GM12878 (cell line): ENCODE measurements at regions not wholly inside any gene's neighbourhood (a gene's known extent, or its start where the extent isn't known, plus 50 kb on each side); places are given as distances from the start of the nearest gene placed in this dataset.

Experiments
- ATAC-seq: fragments of 200-7000 bp; cut with Tn5 transposase; 3 replicates; pipeline ENCODE4 v1.9.1; 2020; ENCODE audit warnings: mild to moderate bottlenecking, moderate library complexity
- BruUV-seq: library from RNA; stranded (reverse); fragments of 400-500 nt; replicated peaks from 2 replicates; lab custom pipeline; 2021; lab: Mats Ljungman, UMichigan
- CTCF ChIA-PET: fragments of 300-600 bp; sonication (Branson Sonifier 250); formaldehyde crosslinking; extraction: SDS; loops from one replicate; lab custom pipeline; 2021; ENCODE audit warnings: inconsistent platforms; lab: Yijun Ruan, JAX
- POLR2A ChIA-PET: fragments of 350-600 bp; formaldehyde crosslinking; extraction: SDS; loops from one replicate; lab custom pipeline; 2021; ENCODE audit warnings: inconsistent platforms; lab: Charles Lee
- RAD21 ChIA-PET: fragments of 300-600 bp; sonication (Branson Sonifier 250); formaldehyde crosslinking; loops from one replicate; lab custom pipeline; 2023; ENCODE audit warnings: antibody characterized with exemption; ENCODE audit not compliant: unreplicated experiment; lab: Charles Lee
- SMC1A ChIA-PET: fragments of 300-600 bp; sonication (Branson Sonifier 250); formaldehyde crosslinking; loops from one replicate; lab custom pipeline; 2023; ENCODE audit not compliant: unreplicated experiment, uncharacterized antibody; lab: Charles Lee
- DNase-seq: peaks from one replicate; pipeline ENCODE4 v3.0.0-alpha.2; 2011; ENCODE audit warnings: low read depth, low spot score
- FAIRE-seq: peaks from 3 replicates; lab custom pipeline; 2011; peaks lifted over from hg19 to GRCh38; lab: Jason Lieb, UNC
- H2AFZ ChIP-seq: 2 replicates; pipeline ENCODE4 v1.6.0; 2011; ENCODE audit warnings: low read depth, low read length, control low read depth; ENCODE audit not compliant: control insufficient read depth
- H3K27ac ChIP-seq: 2 replicates; pipeline ENCODE4 v1.5.1; 2011; ENCODE audit warnings: control low read depth; ENCODE audit not compliant: control insufficient read depth, insufficient read depth
- H3K27me3 ChIP-seq, 2 experiments: replicated peaks in 1 of 2; 2 replicates each; pipeline versions ENCODE4 v1.6.0 to v1.6.1; 2011; ENCODE audit warnings: low read length in 1 of 2; ENCODE audit not compliant: control insufficient read depth in 2 of 2, insufficient read depth in 2 of 2
- H3K36me3 ChIP-seq, 2 experiments: 2 replicates each; pipeline ENCODE4 v1.5.1; 2011; ENCODE audit warnings: low read length in 1 of 2; ENCODE audit not compliant: control insufficient read depth in 2 of 2, insufficient read depth in 2 of 2
- H3K4me1 ChIP-seq: 2 replicates; pipeline ENCODE4 v1.6.1; 2011; ENCODE audit warnings: mild to moderate bottlenecking, low read length, moderate library complexity, mixed read lengths; ENCODE audit not compliant: control insufficient read depth, insufficient read depth
- H3K4me2 ChIP-seq: 2 replicates; pipeline ENCODE4 v1.6.0; 2011; ENCODE audit warnings: control low read depth; ENCODE audit not compliant: control insufficient read depth, insufficient read depth
- H3K4me3 ChIP-seq: fragments of 200-600 bp; sonication (generic); 2 replicates; pipeline ENCODE4 v1.5.1; 2016
- H3K79me2 ChIP-seq: 2 replicates; pipeline ENCODE4 v1.6.0; 2011; ENCODE audit warnings: low read length; ENCODE audit not compliant: control insufficient read depth, insufficient read depth
- H3K9ac ChIP-seq: 2 replicates; pipeline ENCODE4 v1.8.0; 2011; ENCODE audit warnings: low read length, control low read depth, mixed read lengths; ENCODE audit not compliant: control insufficient read depth, insufficient read depth
- H3K9me3 ChIP-seq: replicated peaks from 3 replicates; pipeline ENCODE4 v1.5.1; 2011; ENCODE audit warnings: mild to moderate bottlenecking, low read length; ENCODE audit not compliant: control insufficient read depth, insufficient read depth
- H4K20me1 ChIP-seq: 2 replicates; pipeline ENCODE4 v1.6.0; 2011; ENCODE audit not compliant: control insufficient read depth, insufficient read depth
- HDGF ChIP-seq: fragments of 450-650 bp; IDR thresholded peaks from 2 replicates; pipeline ENCODE4 v1.6.1; 2016; ENCODE audit warnings: antibody characterized with exemption
- HSF1 ChIP-seq: fragments of 150-350 bp; IDR thresholded peaks from 2 replicates; pipeline ENCODE4 v1.6.1; 2014; ENCODE audit warnings: mild to moderate bottlenecking, low read depth, low read length
- MXI1 ChIP-seq: fragments of 150-350 bp; IDR thresholded peaks from 2 replicates; pipeline ENCODE4 v1.6.1; 2011; ENCODE audit warnings: low read depth, mild to moderate bottlenecking, inconsistent platforms, low read length, improper control_type of control experiment
- PAX8 ChIP-seq: fragments of 450-650 bp; IDR thresholded peaks from 2 replicates; pipeline ENCODE4 v1.6.1; 2017; ENCODE audit warnings: mild to moderate bottlenecking, moderate library complexity
- POU2F2 ChIP-seq: IDR thresholded peaks from 3 replicates; pipeline ENCODE4 v1.6.1; 2011; ENCODE audit warnings: low read depth, mild to moderate bottlenecking, low read length, borderline replicate concordance
- RAD51 ChIP-seq: fragments of 450-650 bp; IDR thresholded peaks from 2 replicates; pipeline ENCODE4 v1.6.1; 2016; ENCODE audit warnings: moderate library complexity, mild to moderate bottlenecking, inconsistent platforms
- RUNX3 ChIP-seq: IDR thresholded peaks from 2 replicates; pipeline ENCODE4 v1.6.1; 2012; ENCODE audit warnings: low read length, inconsistent platforms
- YY1 ChIP-seq: IDR thresholded peaks from 2 replicates; pipeline ENCODE4 v1.6.1; 2011; ENCODE audit warnings: low read depth, mild to moderate bottlenecking, low read length
- ZNF217 ChIP-seq: fragments of 450-650 bp; IDR thresholded peaks from 2 replicates; pipeline ENCODE4 v1.6.1; 2017; ENCODE audit warnings: antibody characterized with exemption, mild to moderate bottlenecking
- WGBS: methylation state at CpG from one replicate; pipeline ENCODE4 v1.1.6; 2016; ENCODE audit warnings: low lambda C conversion rate; ENCODE audit not compliant: insufficient replicate concordance, insufficient coverage; ENCODE audit errors: missing lambda C conversion rate; 5-methylcytosine and 5-hydroxymethylcytosine counted together
- in situ Hi-C: fragments of 300-500 bp; cut with MboI; formaldehyde crosslinking; loops from 9 replicates; pipeline ENCODE4 v1.14.3; 2018; ENCODE audit warnings: mixed read lengths
- intact Hi-C: fragments of 100-400 bp; cut with micrococcal nuclease; formaldehyde crosslinking; loops from one replicate; pipeline ENCODE4 v1.14.2; 2022; ENCODE audit not compliant: unreplicated experiment

- H3K27me3 ChIP-seq = no peaks in the 10 kb centered on the region
- DNase-seq = no peak
- H3K79me2 ChIP-seq = peaks cover 74% of the 10 kb centered on the region
- WGBS = 66% methylated on average over 3 of the region's 3 CpGs
- H2AFZ ChIP-seq = no peak overlapping the region
- H3K4me3 ChIP-seq = peak overlapping the region; percentile 98
- SMC1A ChIA-PET = interaction anchor here (0.6 to 35.8 kb wide), 17 partner anchors 15 to 167 kb away, joined by 3 to 945 read pairs (median 7); partner anchors contain the start of gene SERTAD2
- intact Hi-C loops = loop anchor here (1.0 to 2.0 kb wide), 3 partner anchors 21 to 102 kb away; no protein-coding TSS in a partner anchor
- no peaks in the 10 kb centered on the region for H4K20me1 ChIP-seq
- peak overlapping the region; percentile 91 for H3K9ac ChIP-seq
- TF ChIP-seq POU2F2 = 0 out of 3 replicates have a peak, but pooled peaks have one; percentile 8
- no peak for TF ChIP-seq HSF1
- no peaks in the 10 kb centered on the region for H3K36me3 ChIP-seq
- no TSS peak for BruUV-seq
- no peaks in the 10 kb centered on the region for H3K9me3 ChIP-seq
- CTCF ChIA-PET = interaction anchor here (0.9 to 14.2 kb wide), 16 partner anchors 13 to 226 kb away, joined by 3 to 153 read pairs (median 6); partner anchors contain the start of gene SERTAD2
- H3K4me1 ChIP-seq = 0 out of 2 replicates have a peak, but pooled peaks cover 3% of the 10 kb centered on the region
- no peak for ATAC-seq
- POLR2A ChIA-PET = interaction anchor here (0.6 to 8.4 kb wide), 17 partner anchors 11 to 793 kb away, joined by 3 to 195 read pairs (median 6); partner anchors contain the start of gene SERTAD2
- peak overlapping the region; percentile 92 for H3K27ac ChIP-seq
- no peak for FAIRE-seq
- RAD21 ChIA-PET = interaction anchor here (0.7 to 15.2 kb wide), 24 partner anchors 9 to 388 kb away, joined by 3 to 514 read pairs (median 5); partner anchors contain the start of gene SERTAD2
- in situ Hi-C loops = no loop called here
- peak overlapping the region; percentile 87 for H3K4me2 ChIP-seq
These were observed 94.4 kb upstream of the SERTAD2 start for GRCh38 chr2:64748147-64748546.

- intact Hi-C loops = loop anchor here (1.0 to 2.0 kb wide), 3 partner anchors 21 to 102 kb away; no protein-coding TSS in a partner anchor
These were observed 94.8 kb upstream of the SERTAD2 start for GRCh38 chr2:64748561-64748960.

More at GRCh38 chr2:64748561-64748960, 94.8 kb upstream of the SERTAD2 start:
- Histone ChIP-seq H4K20me1 (no peaks in the 10 kb centered on the region), H3K27me3 (no peaks in the 10 kb centered on the region), H3K36me3 (no peaks in the 10 kb centered on the region), H3K4me3 (peak overlapping the region; percentile 98), H3K79me2 (peaks cover 71% of the 10 kb centered on the region), H3K4me2 (peak overlapping the region; percentile 87), H2AFZ (peak overlapping the region; percentile 54), H3K9ac (peak overlapping the region; percentile 91), H3K4me1 (0 out of 2 replicates have a peak, but pooled peaks cover 3% of the 10 kb centered on the region), H3K9me3 (no peaks in the 10 kb centered on the region), H3K27ac (peak overlapping the region; percentile 92)
- no peak for ATAC-seq
- no TSS peak for BruUV-seq
- ChIA-PET SMC1A (interaction anchor here (0.6 to 35.8 kb wide), 18 partner anchors 7 to 161 kb away, joined by 3 to 945 read pairs (median 7); partner anchors contain the start of gene SERTAD2), CTCF (interaction anchor here (0.6 to 14.2 kb wide), 16 partner anchors 14 to 226 kb away, joined by 3 to 153 read pairs (median 6); partner anchors contain the start of gene SERTAD2), POLR2A (interaction anchor here (0.6 to 8.4 kb wide), 22 partner anchors 11 to 794 kb away, joined by 3 to 195 read pairs (median 5); partner anchors contain the start of gene SERTAD2), RAD21 (interaction anchor here (0.7 to 15.2 kb wide), 21 partner anchors 7 to 226 kb away, joined by 3 to 514 read pairs (median 6); partner anchors contain the start of genes AFTPH and SERTAD2)
- FAIRE-seq = peak; percentile 69
- 19% methylated on average over 2 of the region's 2 CpGs for WGBS
- TF ChIP-seq ZNF217 (no peak), YY1 (peak; percentile 33; the same call in 1 of the 2 replicates), PAX8 (no peak), RUNX3 (peak; percentile 45; the same call in 1 of the 2 replicates), RAD51 (0 out of 2 replicates have a peak, but pooled peaks have one; percentile 47), HDGF (peak; percentile 47; the same call in 1 of the 2 replicates), MXI1 (0 out of 2 replicates have a peak, but pooled peaks have one; percentile 14), POU2F2 (peak; percentile 6; the same call in 1 of the 3 replicates)
- in situ Hi-C loops = no loop called here
- DNase-seq = no peak
